ENCODE measurements at regions not wholly inside any gene's neighbourhood (a gene's known extent, or its start where the extent isn't known, plus 50 kb on each side); places are given as distances from the start of the nearest gene placed in this dataset.
"Not testable (repeated sequence)": the region's sequence is repeated elsewhere in the genome, so short reads cannot be mapped to it uniquely, and the experiment has no call there.

GRCh38 chr14:45867046-45867894, 614.3 kb upstream of the MIS18BP1 start:
- no peak for DNase-seq (ENCODE audit: low spot score)

- no peak for DNase-seq (ENCODE audit: low spot score)
These were observed 585.6 kb upstream of the MIS18BP1 start for GRCh38 chr14:45838597-45838996.

GRCh38 chr14:45819107-45819506, 566.1 kb upstream of the MIS18BP1 start:
- no peak for DNase-seq (ENCODE audit: low spot score)

GRCh38 chr14:45811155-45811554, 558.2 kb upstream of the MIS18BP1 start:
- DNase-seq (ENCODE audit: low spot score), result no peak

- no peak for DNase-seq (ENCODE audit: low spot score)
These were observed 557.3 kb upstream of the MIS18BP1 start for GRCh38 chr14:45810152-45810872.

GRCh38 chr14:45807178-45807899, 554.3 kb upstream of the MIS18BP1 start:
- DNase-seq (ENCODE audit: low spot score), result no peak

GRCh38 chr14:45799511-45799910, 546.5 kb upstream of the MIS18BP1 start:
- DNase-seq (ENCODE audit: low spot score), result no peak

- no peak for DNase-seq (ENCODE audit: low spot score)
These were observed 545.7 kb upstream of the MIS18BP1 start for GRCh38 chr14:45798659-45799058.

- not testable (repeated sequence) for DNase-seq (ENCODE audit: low spot score)
These were observed 543.0 kb upstream of the MIS18BP1 start for GRCh38 chr14:45796006-45796405.

GRCh38 chr14:45793081-45793480, 540.1 kb upstream of the MIS18BP1 start:
- DNase-seq (ENCODE audit: low spot score), result no peak

- DNase-seq (ENCODE audit: low spot score), result no peak
These were observed 537.3 kb upstream of the MIS18BP1 start for GRCh38 chr14:45790293-45790692.

GRCh38 chr14:45787167-45787566, 534.2 kb upstream of the MIS18BP1 start:
- no peak for DNase-seq (ENCODE audit: low spot score)

- no peak for DNase-seq (ENCODE audit: low spot score)
These were observed 533.3 kb upstream of the MIS18BP1 start for GRCh38 chr14:45786266-45786665.

GRCh38 chr14:45785240-45785639, 532.2 kb upstream of the MIS18BP1 start:
- DNase-seq (ENCODE audit: low spot score), result no peak

GRCh38 chr14:45766247-45766646, 513.2 kb upstream of the MIS18BP1 start:
- DNase-seq (ENCODE audit: low spot score), result no peak

GRCh38 chr14:45757655-45758054, 504.7 kb upstream of the MIS18BP1 start:
- no peak for DNase-seq (ENCODE audit: low spot score)

GRCh38 chr14:45756412-45756811, 503.4 kb upstream of the MIS18BP1 start:
- DNase-seq (ENCODE audit: low spot score), result not testable (repeated sequence)

- no peak for DNase-seq (ENCODE audit: low spot score)
These were observed 490.9 kb upstream of the MIS18BP1 start for GRCh38 chr14:45743884-45744283.

GRCh38 chr14:45742187-45742586, 489.2 kb upstream of the MIS18BP1 start:
- DNase-seq (ENCODE audit: low spot score), result no peak

- no peak for DNase-seq (ENCODE audit: low spot score)
These were observed 475.6 kb upstream of the MIS18BP1 start for GRCh38 chr14:45728434-45729225.

GRCh38 chr14:45727133-45727532, 474.1 kb upstream of the MIS18BP1 start:
- DNase-seq (ENCODE audit: low spot score), result no peak

GRCh38 chr14:45721472-45721871, 468.5 kb upstream of the MIS18BP1 start:
- DNase-seq (ENCODE audit: low spot score), result no peak
